AG09309 (cell line): ENCODE measurements at regions not wholly inside any gene's neighbourhood (a gene's known extent, or its start where the extent isn't known, plus 50 kb on each side); places are given as distances from the start of the nearest gene placed in this dataset.

ENCODE experiments used
- DNase-seq: peaks from one replicate; pipeline ENCODE4 v3.0.0-alpha.2; 2010; ENCODE audit warnings: low read depth
- H3K4me3 ChIP-seq: 2 replicates; pipeline ENCODE4 v1.5.1; 2011; ENCODE audit warnings: mild to moderate bottlenecking, low read depth, low read length, moderate library complexity; ENCODE audit not compliant: control insufficient read depth
- CTCF ChIP-seq: IDR thresholded peaks from 2 replicates; pipeline ENCODE4 v1.5.1; 2011; ENCODE audit warnings: mild to moderate bottlenecking, low read depth, low read length, inconsistent platforms; ENCODE audit not compliant: insufficient read depth, control insufficient read depth; ENCODE audit errors: missing control alignments

- DNase-seq, result no peak
- no peak for TF ChIP-seq CTCF
- H3K4me3 ChIP-seq, result no peak overlapping the region
Measured at GRCh38 chr11:35085531-35086165, 53.3 kb upstream of the CD44 start.

DNA sequence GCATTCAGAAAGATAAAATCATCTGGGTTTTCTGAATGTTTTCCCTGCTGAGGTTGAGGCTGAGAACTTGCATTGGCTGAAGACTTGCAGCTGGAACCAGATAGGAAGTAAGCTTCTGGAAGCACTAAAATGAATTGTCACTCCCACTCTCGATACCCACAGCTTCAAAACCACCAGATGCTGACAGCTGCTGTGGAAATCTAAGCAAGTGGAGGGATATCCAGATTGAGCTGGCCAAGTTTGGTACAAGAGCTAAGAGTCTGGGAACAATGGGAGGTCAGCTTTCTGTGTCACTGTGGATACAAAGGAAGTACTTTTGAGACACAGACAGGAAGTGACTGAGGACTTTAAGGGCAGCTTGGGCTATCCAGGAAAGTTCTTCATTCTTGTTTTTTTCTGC is 51.3 kb upstream of the CD44 start:
- TF ChIP-seq CTCF, result no peak
- DNase-seq, result no peak
- no peak overlapping the region for H3K4me3 ChIP-seq

GRCh38 chr11:35088226-35088625 is 50.7 kb upstream of the CD44 start:
- no peak for DNase-seq
- TF ChIP-seq CTCF, result no peak
- no peak overlapping the region for H3K4me3 ChIP-seq

DNA sequence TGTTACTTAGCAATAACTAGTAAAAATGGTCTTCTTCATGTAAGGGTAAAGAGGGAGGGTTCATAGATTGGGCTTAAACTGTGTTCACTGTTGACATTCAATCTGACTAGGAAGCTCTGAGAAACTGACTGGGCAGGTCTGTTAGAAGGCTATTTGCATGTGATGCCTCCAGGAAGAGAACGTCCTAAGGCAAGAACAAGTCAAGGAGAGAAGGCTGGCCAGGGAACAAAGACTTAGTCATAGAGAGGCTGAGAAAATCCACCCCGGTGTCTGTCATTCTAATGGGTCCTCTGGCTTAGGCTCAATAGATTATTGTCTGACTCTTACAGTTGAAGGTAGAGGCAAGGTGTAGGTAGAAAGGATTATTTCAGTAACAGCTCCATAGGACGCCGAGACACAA is 50.3 kb upstream of the CD44 start:
- no peak for DNase-seq
- H3K4me3 ChIP-seq, result no peak overlapping the region
- no peak for TF ChIP-seq CTCF
